ENCODE measurements at regions not wholly inside any gene's neighbourhood (a gene's known extent, or its start where the extent isn't known, plus 50 kb on each side); places are given as distances from the start of the nearest gene placed in this dataset.

DNA sequence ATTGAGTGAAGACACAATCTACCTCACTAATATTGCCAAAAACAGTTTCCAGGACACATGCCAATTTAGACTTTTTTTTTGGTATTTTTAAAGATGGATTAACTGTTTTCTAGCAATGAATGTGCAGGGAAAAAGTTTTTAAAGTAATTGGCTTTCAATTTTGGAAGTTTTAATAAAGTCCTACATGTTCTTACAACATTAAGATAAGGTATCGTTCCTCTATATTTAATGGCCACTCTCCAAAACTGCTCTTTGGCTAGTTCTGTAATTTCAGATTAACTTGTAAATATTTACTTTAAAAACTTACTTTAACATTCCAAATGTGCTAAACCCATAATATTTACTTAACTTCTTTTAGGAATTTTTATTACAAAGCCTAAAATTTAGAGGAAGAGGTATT lies 1332.2 kb upstream of the PRMT6 start:
- intact Hi-C loops (cut with micrococcal nuclease) = no loop called here

DNA sequence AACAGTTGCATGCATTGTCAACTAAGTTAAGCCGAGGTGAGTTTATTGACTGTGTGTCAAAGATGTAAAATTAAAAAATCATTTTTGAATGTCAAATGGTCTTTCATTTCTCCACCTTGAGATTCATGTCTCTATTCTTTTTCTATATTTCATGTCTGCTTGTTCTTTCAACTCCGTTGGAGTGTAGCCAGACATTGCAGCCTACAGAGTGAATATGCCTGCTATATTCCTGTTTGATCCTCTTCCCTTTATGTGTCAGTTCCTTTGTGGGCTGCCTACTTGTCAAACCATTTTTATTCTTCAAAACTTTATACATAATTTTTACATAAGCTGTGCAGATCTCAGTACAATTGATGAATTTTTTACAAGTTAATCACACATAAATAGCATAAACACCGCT lies 1325.8 kb upstream of the PRMT6 start:
- intact Hi-C loops (cut with micrococcal nuclease) = no loop called here

DNA sequence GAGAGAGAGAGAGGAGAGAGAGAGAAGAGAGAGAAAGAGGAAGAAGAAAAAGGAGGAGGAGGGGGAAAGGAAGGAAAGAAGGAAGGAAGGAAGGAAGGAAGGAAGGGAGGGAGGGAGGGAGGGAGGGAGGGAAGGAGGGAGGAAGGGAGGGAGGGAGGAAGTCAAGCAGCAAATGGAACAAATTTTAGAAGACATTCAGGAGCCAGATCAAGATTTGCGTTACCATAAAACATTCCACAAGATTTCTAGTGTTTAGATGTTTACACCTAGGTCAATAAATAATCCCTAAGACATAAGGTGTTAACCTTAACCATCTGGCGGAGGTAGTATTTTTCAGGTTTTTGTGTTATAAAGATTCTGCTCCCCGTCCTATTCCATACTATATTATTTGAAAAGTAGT lies 1320.1 kb upstream of the PRMT6 start:
- intact Hi-C loops (cut with micrococcal nuclease) = no loop called here

DNA sequence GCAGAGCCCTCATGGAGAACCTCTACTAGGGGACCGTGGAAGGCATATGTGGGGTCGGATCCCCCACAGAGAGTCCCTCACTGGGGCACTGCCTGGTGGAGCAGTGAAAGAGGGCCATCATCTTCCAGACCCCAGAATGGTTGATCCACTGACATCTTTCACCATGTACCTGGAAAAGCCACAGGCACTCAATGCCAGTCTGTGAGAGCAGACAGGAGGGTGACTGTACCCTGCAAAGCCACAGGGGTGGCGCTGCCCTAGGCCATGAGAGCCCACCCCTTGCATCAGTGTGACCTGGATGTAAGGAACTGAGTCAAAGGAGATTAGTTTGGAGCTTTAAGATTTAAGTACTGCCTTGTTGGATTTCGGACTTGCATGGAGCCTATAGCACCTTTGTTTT lies 1276.7 kb upstream of the PRMT6 start:
- intact Hi-C loops (cut with micrococcal nuclease) = no loop called here

DNA sequence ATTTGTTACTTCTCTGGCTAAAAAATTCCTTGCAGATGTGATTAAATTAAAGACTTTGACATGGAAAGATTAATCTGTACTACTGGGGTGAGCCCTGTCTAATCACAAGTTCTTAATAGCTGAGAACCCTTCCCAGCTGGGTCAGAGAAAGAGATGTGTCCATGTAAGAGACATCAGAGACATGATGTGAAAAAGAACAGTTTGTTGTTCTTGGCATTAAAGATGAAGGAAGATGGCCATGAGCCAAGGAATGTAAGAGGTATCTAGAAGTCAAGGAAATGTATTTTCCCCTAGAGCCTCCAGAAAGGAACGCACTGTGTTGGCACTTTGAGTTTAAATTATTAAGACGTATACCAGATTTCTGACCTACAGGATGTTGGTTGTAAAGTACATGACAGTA lies 1271.5 kb upstream of the PRMT6 start:
- intact Hi-C loops (cut with micrococcal nuclease) = no loop called here

DNA sequence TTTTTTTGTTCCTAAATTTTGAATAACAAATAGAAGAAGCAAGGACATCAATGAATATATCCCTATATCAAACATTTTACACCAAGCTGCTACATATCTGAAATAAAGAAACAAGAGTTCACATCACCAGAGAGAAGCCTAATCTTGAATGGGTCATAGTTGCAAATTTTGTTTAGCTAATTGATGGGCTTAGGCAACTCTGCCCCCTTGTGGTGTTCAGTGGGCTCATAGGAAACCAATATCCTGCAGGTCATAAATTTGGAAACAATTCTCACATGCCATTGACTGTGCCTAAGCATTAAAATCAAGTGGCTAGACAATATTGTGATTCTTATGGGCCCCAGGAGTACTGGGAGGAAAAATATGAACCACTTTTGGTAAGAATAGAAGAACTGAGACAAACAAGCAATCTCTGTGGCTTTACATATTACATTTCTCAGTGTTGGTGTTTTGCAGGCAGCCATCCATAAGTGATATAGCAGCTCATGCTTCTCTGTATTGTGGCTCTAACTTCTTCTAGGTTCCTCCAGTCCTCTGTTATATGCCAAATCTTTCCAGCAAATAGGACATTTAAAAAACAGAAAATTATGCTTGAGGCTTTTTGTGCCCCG lies 1262.8 kb upstream of the PRMT6 start:
- intact Hi-C loops (cut with micrococcal nuclease) = no loop called here

DNA sequence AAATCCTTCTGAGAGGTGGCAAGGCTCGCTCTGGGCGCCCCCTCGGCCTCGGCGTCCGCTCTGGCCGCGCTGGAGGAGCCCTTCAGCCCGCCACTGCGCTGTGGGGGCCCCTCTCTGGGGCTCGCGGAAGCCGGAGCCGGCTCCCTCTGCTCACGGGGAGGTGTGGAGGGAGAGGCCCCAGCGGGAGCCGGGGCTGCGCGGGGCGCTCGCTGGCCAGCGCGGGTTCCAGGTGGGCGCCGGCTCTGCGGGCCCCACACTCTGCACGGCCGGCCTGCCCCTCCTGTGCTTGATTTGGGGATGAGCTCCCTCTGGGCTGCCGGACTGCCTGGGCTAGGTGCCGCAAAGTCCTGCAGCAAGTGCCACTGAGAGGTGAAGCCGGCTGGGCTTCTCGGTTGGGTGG lies 1260.7 kb upstream of the PRMT6 start:
- intact Hi-C loops (cut with micrococcal nuclease) = no loop called here

DNA sequence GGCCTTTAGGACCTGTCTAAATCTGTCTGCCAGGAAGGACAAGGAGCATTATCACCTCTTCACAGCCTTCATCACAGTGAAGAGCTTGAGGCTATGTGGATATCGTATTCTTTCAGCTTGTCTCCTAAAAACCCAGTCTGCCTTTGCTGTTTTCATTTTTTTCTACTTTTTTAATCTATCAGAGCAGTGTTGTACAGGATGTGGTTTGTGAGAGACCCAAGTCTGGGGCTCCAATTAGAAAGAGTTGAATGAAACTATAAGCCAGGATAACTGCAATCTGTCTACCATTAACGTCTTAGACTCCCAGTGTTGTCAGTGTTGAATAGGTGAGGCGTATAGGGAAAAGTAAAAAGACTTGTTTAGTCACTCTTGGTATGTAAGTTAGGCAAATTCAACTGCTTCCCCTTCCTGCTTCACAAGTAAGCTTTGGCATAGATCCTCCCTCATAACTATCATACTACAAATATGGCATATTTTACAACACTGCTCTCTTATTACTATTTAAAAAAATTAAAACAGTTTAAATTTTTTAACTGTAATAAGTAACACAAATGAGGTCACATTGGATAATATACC lies 1225.8 kb upstream of the PRMT6 start:
- intact Hi-C loops (cut with micrococcal nuclease) = no loop called here

DNA sequence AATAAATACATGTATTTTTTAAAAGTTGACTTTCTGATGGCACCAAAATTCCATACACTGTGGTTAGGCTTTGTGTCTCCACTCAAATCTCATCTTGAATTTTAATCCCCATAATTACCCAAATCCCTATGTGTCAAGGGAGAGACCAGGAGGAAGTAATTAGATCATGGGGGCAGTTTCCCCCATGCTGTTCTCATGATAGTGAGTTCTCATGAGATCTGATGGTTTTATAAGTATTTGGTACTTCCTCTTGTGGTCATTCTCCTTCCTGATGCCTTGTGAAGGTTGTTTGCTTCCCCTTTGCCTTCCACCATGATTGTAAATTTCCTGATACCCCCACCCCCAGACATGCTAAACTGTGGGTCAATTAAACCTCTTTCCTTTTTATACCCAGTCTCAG lies 1218.4 kb upstream of the PRMT6 start:
- intact Hi-C loops (cut with micrococcal nuclease) = no loop called here

DNA sequence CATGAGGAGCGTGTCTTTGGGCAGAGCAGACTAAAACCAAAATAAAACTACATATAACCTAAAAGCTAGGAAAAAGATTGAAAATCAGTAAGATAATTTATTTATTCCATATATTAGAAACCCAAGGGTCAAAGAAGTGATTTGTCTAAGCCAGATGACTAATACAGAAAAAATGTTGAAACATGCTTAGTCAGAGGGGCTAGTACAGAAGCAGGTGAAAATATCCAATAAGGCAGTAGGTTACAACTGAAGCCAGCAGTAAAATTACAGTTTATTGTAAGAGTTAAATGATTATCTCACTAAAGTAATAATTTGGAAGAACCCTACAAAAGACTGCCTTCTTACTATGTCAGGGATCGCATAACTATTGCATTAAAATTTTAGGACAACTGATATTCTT lies 1190.9 kb upstream of the PRMT6 start:
- intact Hi-C loops (cut with micrococcal nuclease) = no loop called here

DNA sequence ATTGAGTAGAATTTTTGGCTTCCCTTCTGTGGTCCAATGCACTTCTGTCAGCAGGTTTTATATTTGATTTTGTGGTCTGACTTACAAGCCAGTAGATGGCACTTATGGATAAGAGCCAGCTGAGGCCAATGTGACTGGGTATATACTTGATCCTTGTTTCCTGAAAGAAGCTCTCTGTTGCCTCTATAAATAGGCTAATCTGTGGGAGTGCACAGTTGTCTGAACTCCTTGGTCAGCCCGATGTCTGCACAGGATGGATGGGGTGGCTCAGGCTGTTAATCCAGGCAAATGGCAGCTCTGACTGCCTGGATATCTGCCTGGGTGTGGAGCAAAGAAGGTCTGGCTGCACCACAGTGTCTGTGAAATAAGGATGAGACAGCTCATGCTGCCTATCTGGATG lies 1183.7 kb upstream of the PRMT6 start:
- intact Hi-C loops (cut with micrococcal nuclease) = no loop called here

DNA sequence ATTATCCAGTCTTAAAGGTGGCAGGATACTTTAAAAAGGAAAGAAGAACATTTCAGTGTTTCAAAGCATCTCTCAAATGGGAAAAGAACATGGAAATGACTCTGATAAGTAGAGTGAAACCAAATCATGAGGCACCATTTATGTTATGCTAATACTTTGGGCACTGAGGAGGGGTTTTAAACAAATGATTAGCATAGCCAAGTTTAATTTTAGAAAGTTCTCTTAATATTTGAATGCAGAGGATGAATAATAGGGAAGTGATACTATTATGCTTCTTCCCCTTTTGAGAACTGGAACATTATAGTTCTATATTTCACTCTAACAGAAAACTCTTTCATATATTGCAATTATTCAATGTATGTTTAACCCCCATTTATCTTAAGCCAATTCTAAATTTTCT lies 1181.9 kb upstream of the PRMT6 start:
- intact Hi-C loops (cut with micrococcal nuclease) = no loop called here

DNA sequence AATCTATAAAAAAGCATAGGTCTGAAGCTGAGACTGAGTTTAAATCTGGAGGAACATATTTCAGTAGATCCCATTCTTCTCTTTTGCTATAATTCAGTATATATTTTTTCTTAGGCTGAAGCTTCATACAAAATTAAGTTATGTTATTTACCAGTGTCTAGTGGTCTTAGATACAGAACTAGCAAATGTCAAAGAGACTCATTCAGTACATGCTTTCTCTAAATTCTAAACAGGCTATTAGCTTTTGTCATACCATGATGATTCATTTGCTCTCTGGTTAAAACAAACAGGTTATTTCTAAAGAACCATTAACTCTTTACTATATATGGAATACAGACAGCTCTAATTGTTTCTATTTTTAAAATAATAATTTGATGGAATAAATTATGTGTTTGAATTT lies 1170.2 kb upstream of the PRMT6 start:
- intact Hi-C loops (cut with micrococcal nuclease) = no loop called here

DNA sequence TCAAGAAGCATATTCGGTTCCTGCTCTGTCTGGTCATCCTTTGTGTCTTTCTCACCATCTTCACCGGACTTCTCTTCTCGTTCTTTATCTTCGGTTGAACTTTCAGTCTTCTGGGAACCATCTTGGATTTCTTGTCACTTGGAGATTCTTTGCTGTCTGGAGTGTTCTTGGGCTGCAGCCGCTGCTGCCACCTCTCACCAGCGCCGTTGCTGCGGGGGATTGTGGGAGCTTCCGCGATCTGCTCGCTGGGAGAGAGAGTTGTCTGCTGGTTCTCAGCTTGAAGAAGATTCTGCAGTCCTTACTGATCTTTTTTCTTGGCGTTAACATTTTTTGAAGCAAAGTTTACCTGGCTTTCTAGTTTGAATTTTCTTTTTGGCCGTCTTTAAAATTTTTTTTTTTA lies 1165.2 kb upstream of the PRMT6 start:
- intact Hi-C loops (cut with micrococcal nuclease) = no loop called here

DNA sequence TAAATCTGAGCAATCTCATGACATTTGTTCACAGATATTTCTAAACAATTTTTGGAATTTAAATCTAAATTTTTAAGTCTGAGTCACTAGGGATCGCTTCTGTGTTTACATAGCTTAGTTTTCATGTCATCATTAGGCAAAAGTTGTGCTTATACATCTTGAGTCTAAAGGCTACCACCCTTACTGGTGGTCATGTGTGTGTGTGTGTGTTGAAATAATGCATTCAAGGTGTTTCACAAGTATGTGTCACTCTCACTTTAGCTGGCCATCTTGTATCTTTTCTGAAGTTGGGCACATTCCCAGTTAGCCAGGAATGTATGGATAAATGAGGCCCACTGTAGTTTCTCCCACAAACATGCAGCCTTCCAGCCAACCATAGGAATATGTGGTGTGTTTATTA lies 1162.5 kb upstream of the PRMT6 start:
- intact Hi-C loops (cut with micrococcal nuclease) = no loop called here

DNA sequence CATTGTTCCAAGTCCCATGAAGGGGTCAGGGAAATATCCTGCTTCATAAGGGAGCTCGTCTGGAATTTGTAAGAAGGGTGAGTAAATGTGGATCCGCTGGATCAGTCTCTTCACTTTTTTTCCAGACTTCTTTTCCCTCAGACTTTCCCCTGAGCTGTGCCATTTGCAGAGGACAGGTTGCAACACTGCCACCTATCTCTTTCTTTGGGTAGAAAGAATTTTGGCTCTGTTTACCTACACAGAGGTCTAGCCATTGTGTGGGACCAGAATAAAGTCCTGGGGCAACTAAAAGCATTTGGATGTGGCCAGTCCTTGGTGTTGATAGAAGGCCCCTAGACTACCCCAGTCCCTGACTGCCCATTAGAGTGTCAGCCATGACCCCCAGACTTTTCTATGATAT lies 1146.7 kb upstream of the PRMT6 start:
- intact Hi-C loops (cut with micrococcal nuclease) = no loop called here

DNA sequence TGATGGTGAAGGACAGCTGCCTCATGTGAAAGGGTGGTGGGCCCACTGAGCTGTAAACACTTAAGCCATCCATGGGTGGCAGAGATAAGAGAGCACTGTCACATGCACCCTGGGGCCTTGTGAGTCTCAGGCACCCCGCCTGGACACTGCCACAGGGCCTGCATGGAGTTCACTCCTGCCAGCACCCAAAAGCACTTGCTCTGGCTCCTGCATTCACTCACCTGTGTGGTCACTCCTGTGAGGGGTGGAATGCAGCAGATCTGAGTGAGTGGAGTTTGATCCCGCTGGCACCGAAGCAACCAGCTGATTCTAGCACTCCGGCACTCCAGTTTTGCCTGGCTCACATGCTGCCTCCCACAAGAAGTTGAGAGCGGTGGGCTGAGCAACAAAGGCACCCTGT lies 1142.1 kb upstream of the PRMT6 start:
- intact Hi-C loops (cut with micrococcal nuclease) = no loop called here

DNA sequence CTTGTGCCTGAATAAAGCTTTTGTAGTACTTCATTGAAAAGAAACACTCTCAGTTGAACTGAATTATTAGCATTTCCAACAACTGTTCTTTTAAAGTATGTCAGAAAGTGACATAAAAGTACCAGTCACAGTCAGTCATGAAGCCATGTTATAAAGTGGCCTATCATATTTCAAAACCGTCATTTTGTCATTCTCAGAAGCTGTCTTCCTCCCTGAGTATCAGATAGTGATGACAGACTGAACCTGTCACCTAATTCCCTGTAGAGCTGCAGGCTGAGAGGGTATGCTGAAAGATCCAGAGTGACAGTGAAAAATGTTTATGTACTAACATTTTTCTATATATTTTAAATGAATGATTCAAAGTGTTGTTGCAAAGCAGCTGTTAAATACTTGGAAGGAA lies 1121.7 kb upstream of the PRMT6 start:
- intact Hi-C loops (cut with micrococcal nuclease) = no loop called here

DNA sequence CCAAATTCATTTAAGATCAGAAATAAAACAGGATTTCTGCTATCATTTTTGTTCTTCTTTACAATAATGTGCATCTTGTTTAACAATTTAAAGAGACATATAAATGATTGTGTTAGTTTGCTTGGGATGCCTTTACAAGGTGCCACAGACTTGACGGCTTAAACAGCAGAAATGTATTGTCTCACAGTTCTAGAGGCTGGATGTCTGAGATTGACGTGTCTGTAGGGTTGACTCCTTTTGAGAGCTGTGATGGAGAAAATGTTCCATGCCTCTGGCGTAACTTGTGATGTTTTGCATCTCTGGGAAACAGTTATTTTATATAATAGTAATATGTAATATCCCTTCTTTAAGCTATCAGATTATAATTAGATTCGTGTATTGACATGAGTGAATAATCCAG lies 1091.6 kb upstream of the PRMT6 start:
- intact Hi-C loops (cut with micrococcal nuclease) = no loop called here

DNA sequence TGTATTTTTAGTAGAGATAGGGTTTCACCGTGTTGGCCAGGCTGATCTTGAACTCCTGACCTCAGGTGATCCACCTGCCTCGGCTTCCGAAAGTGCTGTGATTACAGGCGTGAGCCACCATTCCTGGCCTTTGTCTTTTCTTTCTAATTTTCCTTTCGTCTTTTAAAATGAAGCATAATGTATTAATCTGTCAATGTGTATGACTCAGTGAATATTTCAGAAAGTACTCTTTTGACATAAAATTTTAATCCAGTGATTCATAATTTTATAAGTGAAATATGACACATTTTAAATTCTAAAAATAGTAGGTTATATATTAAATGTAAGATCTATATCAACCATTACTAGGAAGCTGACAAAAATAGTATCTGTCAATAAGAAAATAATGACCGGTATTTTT lies 1059.0 kb upstream of the PRMT6 start:
- intact Hi-C loops (cut with micrococcal nuclease) = no loop called here

DNA sequence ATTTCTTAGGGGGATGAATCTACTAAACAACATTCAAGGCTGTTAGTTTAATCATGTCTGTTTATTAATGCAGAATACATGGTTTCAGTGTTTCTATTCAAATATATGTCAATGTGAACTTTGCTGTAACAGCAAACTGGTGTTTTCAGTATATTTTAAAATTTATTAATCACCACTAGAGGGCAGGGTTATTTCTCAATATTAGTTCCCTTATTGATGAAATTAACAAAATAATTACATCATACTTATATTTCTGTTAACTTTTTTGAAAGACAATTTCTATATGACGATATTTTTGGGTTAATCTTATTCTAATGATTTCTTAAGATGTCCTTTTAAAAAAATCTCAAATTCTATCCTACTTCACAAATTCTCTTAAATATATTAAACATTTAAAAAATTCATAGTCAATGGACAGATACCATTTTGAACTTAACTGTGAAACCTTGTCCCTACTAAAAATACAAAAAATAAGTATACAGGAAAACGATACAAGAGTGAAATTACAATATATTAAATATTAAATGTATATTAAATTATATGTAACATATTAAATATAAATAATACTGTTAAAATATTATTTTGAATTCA lies 1034.1 kb upstream of the PRMT6 start:
- intact Hi-C loops (cut with micrococcal nuclease) = no loop called here

DNA sequence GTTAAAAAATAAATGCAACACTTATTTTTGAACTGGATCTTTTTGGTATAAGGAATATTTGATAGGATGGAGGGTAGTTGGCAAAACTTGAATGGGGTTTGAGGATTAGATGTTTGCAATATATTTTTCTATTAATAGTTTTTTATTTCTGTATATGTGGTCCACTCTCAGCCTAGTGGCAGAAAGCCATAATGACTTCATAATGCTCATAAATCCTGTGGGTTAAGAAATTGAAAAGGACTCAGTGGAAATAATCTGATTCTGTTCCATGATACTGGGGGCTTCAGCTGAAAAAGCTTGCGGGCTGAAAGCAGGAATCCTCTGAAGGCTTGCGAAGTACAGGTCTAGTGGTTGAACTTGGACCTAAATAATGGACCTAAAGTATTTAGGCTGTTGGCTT lies 1028.6 kb upstream of the PRMT6 start:
- intact Hi-C loops (cut with micrococcal nuclease) = no loop called here

DNA sequence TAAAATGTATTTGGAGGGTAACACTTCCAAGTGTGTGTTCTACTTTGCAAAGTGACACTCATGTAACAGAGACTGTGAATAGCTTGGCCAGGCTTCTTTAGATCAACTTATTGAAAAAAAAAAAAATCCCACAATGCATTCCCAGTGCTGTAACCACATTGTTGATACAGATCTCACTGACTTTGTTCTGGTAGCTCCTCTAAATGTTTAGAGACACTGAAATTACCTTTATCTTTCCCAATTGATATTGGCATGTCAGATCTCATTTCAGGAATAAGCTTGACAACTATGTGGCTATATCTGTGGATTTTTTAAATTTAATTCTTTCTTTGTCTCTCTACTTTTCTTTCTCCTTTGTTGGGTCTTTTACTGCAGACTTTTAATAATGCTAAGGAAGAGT lies 1018.9 kb upstream of the PRMT6 start:
- intact Hi-C loops (cut with micrococcal nuclease) = no loop called here

DNA sequence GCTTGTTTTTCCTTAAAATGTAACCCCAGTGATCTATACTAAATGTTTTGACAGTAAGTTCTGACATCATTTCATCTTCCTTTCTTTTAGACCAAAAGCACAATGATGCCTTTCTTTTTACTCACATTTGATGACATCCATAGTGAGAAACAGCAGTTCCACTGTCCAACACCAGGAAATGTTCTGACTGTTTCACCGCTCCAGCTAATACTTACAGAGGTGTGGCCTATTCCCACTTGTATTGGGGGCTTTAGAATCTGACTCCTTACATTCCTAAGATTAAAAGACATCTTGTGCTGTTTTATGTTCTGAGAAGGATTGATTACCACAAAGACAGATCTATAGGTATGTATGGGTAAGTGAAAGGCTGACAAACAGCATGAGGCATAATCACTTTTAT lies 1018.2 kb upstream of the PRMT6 start:
- intact Hi-C loops (cut with micrococcal nuclease) = no loop called here
